ENCODE measurements at regions not wholly inside any gene's neighbourhood (a gene's known extent, or its start where the extent isn't known, plus 50 kb on each side); places are given as distances from the start of the nearest gene placed in this dataset.

GRCh38 chr5:30147976-30148375 is 1045.5 kb upstream of the CDH6 start:
- TF ChIP-seq CTCF (IDR thresholded peaks at IDR 0.05) (no peak), EP300 (IDR thresholded peaks at IDR 0.05) (no peak)

Measured in ovary (tissue), 3 donors.